ENCODE measurements at regions not wholly inside any gene's neighbourhood (a gene's known extent, or its start where the extent isn't known, plus 50 kb on each side); places are given as distances from the start of the nearest gene placed in this dataset.

DNA sequence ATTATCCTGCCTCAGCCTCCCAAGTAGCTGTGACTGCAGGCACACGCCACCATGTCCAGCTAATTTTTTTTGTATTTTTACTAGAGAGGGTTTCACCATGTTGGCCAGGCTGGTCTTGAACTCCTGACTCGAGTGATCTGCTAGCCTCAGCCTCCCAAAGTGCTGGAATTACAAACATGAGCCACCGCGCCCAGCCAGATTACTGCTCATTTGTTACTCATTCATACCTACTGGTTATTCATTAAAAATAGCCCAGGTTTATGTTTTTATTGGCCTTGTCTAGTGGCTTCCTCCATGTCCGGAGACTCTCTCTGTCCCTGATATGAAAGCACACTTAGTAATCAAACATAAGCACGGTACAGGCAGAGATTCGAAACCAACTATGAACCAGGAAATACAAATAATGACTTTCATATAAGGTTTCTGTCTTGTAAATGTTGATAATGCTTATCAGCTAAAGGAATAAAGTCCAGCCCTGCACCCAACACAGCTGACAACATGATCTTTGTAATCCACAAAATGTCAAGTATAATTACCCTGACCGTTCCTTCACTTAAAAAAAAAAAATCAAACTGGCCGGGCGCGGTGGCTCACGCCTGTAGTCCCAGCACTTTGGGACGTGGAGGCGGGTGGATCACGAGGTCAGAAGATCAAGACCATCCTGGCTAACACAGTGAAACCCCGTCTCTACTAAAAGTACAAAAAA, 50.4 kb upstream of the CXADR start:
- no peak for DNase-seq
- intact Hi-C loops (cut with DNase I): no loop called here

All from posterior cingulate gyrus (tissue), 11 donors.